HepG2 (cell line): ENCODE measurements at regions not wholly inside any gene's neighbourhood (a gene's known extent, or its start where the extent isn't known, plus 50 kb on each side); places are given as distances from the start of the nearest gene placed in this dataset.

Experiments used
- ATAC-seq: fragments of 200-7000 bp; cut with Tn5 transposase; 3 replicates; pipeline ENCODE4 v1.9.1; 2020; ENCODE audit warnings: mild to moderate bottlenecking, moderate library complexity
- BruUV-seq: library from RNA; stranded (reverse); fragments of 400-500 nt; replicated peaks from 2 replicates; lab custom pipeline; 2021; lab: Mats Ljungman, UMichigan
- CTCF ChIA-PET: fragments of 300-600 bp; formaldehyde crosslinking; extraction: SDS; loops from one replicate; lab custom pipeline; 2021; ENCODE audit warnings: low total read pairs, inconsistent platforms, low intra/inter-chr PET ratio; lab: Yijun Ruan, JAX
- POLR2A ChIA-PET: fragments of 350-600 bp; sonication (Branson Sonifier 250); formaldehyde crosslinking; loops from one replicate; lab custom pipeline; 2020; ENCODE audit warnings: antibody characterized with exemption, inconsistent platforms; lab: Yijun Ruan, JAX
- DNase-seq: peaks from one replicate; pipeline ENCODE4 v3.0.0-alpha.2; 2015; ENCODE audit warnings: low spot score
- FAIRE-seq: peaks from 3 replicates; lab custom pipeline; 2011; peaks lifted over from hg19 to GRCh38; lab: Jason Lieb, UNC
- H2AFZ ChIP-seq: one replicate; pipeline ENCODE4 v1.6.1; 2011; ENCODE audit warnings: low read length, inconsistent platforms
- H3K27ac ChIP-seq: fragments of 300-600 bp; 3 replicates; pipeline ENCODE4 v1.8.0; 2011; ENCODE audit warnings: mixed run types, mild to moderate bottlenecking, mixed read lengths, low read length, inconsistent platforms; ENCODE audit not compliant: insufficient read depth; ENCODE audit errors: extremely low read length
- H3K27me3 ChIP-seq, 2 experiments: fragments of 200-600 bp in 1 of 2; 2 replicates in 1 of 2; 3 replicates in 1 of 2; pipeline versions ENCODE4 v1.6.0 to v1.8.0; 2011; ENCODE audit warnings: low read length in 2 of 2, mild to moderate bottlenecking in 2 of 2, moderate library complexity in 2 of 2, inconsistent platforms in 1 of 2; ENCODE audit not compliant: insufficient read depth in 2 of 2, control insufficient read depth in 1 of 2
- H3K36me3 ChIP-seq, 2 experiments: fragments of 200-600 bp in 1 of 2; replicated peaks in 1 of 2; 2 replicates in 1 of 2; 3 replicates in 1 of 2; pipeline versions ENCODE4 v1.5.1 to v1.8.0; 2011; ENCODE audit warnings: low read length in 2 of 2, inconsistent platforms in 1 of 2; ENCODE audit not compliant: insufficient read depth in 2 of 2, control insufficient read depth in 1 of 2
- H3K4me1 ChIP-seq: 2 replicates; pipeline ENCODE4 v1.5.1; 2012; ENCODE audit warnings: low read length, inconsistent platforms; ENCODE audit not compliant: insufficient read depth
- H3K4me2 ChIP-seq: 2 replicates; pipeline ENCODE4 v1.6.0; 2011; ENCODE audit warnings: low read depth, low read length, inconsistent platforms
- H3K4me3 ChIP-seq, 3 experiments: fragments of 200-600 bp in 1 of 3; sonication (generic), shearing (Covaris generic) in 1 of 3; replicated peaks in 1 of 3; 2 replicates each; pipeline ENCODE4 v1.5.1; 2011 to 2016; ENCODE audit warnings: low read length in 3 of 3, inconsistent platforms in 2 of 3, low read depth in 2 of 3, mild to moderate bottlenecking in 2 of 3, control low read depth in 1 of 3, mixed read lengths in 1 of 3; ENCODE audit not compliant: insufficient read depth in 1 of 3
- H3K79me2 ChIP-seq: one replicate; pipeline ENCODE4 v1.6.1; 2011; ENCODE audit warnings: low read length, inconsistent platforms; ENCODE audit not compliant: insufficient read depth
- H3K9ac ChIP-seq: 2 replicates; pipeline ENCODE4 v1.6.0; 2011; ENCODE audit warnings: mild to moderate bottlenecking, low read depth, low read length, inconsistent platforms; ENCODE audit not compliant: insufficient read depth
- H3K9me3 ChIP-seq: 2 replicates; pipeline ENCODE4 v1.5.1; 2012; ENCODE audit warnings: mild to moderate bottlenecking, low read length
- H4K20me1 ChIP-seq: 2 replicates; pipeline ENCODE4 v1.6.0; 2011; ENCODE audit warnings: inconsistent platforms, mild to moderate bottlenecking, low read length, moderate library complexity; ENCODE audit not compliant: insufficient read depth
- GATAD1 ChIP-seq: IDR thresholded peaks from 2 replicates; pipeline ENCODE4 v1.6.1; 2016; ENCODE audit warnings: missing genetic modification reagents, missing compliant biosample characterization
- HMG20A ChIP-seq: IDR thresholded peaks from 2 replicates; pipeline ENCODE4 v1.6.1; 2016; ENCODE audit warnings: borderline replicate concordance
- HOMEZ ChIP-seq: IDR thresholded peaks from 2 replicates; pipeline ENCODE4 v1.6.1; 2016; ENCODE audit warnings: low read depth
- MED8 ChIP-seq: sonication (generic); formaldehyde crosslinking; IDR thresholded peaks from 2 replicates; pipeline ENCODE4 v1.8.1; 2023; ENCODE audit warnings: mild to moderate bottlenecking, missing genetic modification reagents; ENCODE audit not compliant: insufficient replicate concordance
- POLR2A ChIP-seq, 2 experiments: IDR thresholded peaks; 2 replicates each; pipeline ENCODE4 v1.6.1; 2011; ENCODE audit warnings: low read depth in 2 of 2, low read length in 2 of 2, mild to moderate bottlenecking in 1 of 2, moderate library complexity in 1 of 2; ENCODE audit not compliant: insufficient read depth in 1 of 2
- PRPF4 ChIP-seq: fragments of 200-400 bp; formaldehyde crosslinking; IDR thresholded peaks from 2 replicates; pipeline ENCODE4 v1.6.1; 2016; ENCODE audit warnings: low read length, low read depth; ENCODE audit not compliant: poor library complexity, severe bottlenecking
- PTBP1 ChIP-seq: fragments of 200-400 bp; formaldehyde crosslinking; IDR thresholded peaks from 2 replicates; pipeline ENCODE4 v1.6.1; 2018; ENCODE audit warnings: low read length, low read depth; ENCODE audit not compliant: poor library complexity, severe bottlenecking
- SP5 ChIP-seq: IDR thresholded peaks from 2 replicates; pipeline ENCODE4 v1.6.1; 2016; ENCODE audit warnings: low read depth, borderline replicate concordance
- SRSF1 ChIP-seq: fragments of 200-400 bp; formaldehyde crosslinking; optimal IDR thresholded peaks from 2 replicates; pipeline ENCODE3; 2017; ENCODE audit warnings: mild to moderate bottlenecking, low read depth, low read length, moderate library complexity
- TBX2 ChIP-seq: sonication (generic); formaldehyde crosslinking; IDR thresholded peaks from 2 replicates; pipeline ENCODE4 v1.5.0; 2020; ENCODE audit warnings: missing genetic modification reagents, mild to moderate bottlenecking, borderline replicate concordance
- ZNF329 ChIP-seq: sonication (generic); formaldehyde crosslinking; IDR thresholded peaks from 2 replicates; pipeline ENCODE4 v1.9.0; 2021; ENCODE audit warnings: low read depth, mild to moderate bottlenecking, missing genetic modification reagents
- ZNF557 ChIP-seq: sonication (generic); formaldehyde crosslinking; IDR thresholded peaks from 2 replicates; pipeline ENCODE4 v1.4.0; 2020; ENCODE audit warnings: missing genetic modification reagents
- ZNF646 ChIP-seq: sonication (generic); formaldehyde crosslinking; IDR thresholded peaks from 2 replicates; pipeline ENCODE4 v1.9.0; 2021; ENCODE audit warnings: mild to moderate bottlenecking, missing genetic modification reagents
- ZNF770 ChIP-seq: sonication (generic); formaldehyde crosslinking; IDR thresholded peaks from 2 replicates; pipeline ENCODE4 v1.5.0; 2020; ENCODE audit warnings: mild to moderate bottlenecking, missing genetic modification reagents
- WGBS: methylation state at CpG from one replicate; pipeline ENCODE4 v1.1.6; 2017; ENCODE audit warnings: low lambda C conversion rate; 5-methylcytosine and 5-hydroxymethylcytosine counted together
- in situ Hi-C: cut with HindIII; loops from 2 replicates; pipeline ENCODE4 v1.10.0; 2017; ENCODE audit warnings: low pct_unique_long_range_greater_than_20kb; ENCODE audit not compliant: extremely low pct_ligation_motif_present
- intact Hi-C: fragments of 100-400 bp; cut with micrococcal nuclease; formaldehyde crosslinking; loops from one replicate; pipeline ENCODE4 v1.10.0; 2022; ENCODE audit not compliant: unreplicated experiment

DNA sequence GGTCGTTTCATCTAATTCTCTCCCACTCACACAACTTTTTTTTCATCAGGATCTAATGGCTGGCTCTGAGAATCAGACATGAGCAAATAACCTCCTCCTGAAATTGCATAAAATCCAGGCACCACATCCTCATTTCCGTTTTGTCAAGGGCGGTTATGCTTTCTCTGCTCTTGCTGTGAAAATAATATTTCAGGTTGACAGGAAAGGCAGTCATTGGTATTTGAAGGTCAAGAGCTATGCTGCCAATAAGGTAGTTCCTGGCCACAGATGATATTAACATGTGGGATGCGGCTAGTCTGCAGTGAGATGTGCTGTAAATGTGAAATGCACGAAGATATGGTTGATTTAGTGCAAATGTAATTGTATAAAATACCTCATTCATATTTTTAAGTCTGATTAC is 870.2 kb upstream of the TMEM132C start (continued):
- no peak for TF ChIP-seq ZNF329 (CRISPR knock-in tag)
- TF ChIP-seq PRPF4, result no peak
- no peak for TF ChIP-seq SP5 (CRISPR knock-in tag)
- TF ChIP-seq PTBP1, result no peak
- TF ChIP-seq ZNF646 (CRISPR knock-in tag), result no peak
- TF ChIP-seq ZNF557 (CRISPR knock-in tag), result no peak

DNA sequence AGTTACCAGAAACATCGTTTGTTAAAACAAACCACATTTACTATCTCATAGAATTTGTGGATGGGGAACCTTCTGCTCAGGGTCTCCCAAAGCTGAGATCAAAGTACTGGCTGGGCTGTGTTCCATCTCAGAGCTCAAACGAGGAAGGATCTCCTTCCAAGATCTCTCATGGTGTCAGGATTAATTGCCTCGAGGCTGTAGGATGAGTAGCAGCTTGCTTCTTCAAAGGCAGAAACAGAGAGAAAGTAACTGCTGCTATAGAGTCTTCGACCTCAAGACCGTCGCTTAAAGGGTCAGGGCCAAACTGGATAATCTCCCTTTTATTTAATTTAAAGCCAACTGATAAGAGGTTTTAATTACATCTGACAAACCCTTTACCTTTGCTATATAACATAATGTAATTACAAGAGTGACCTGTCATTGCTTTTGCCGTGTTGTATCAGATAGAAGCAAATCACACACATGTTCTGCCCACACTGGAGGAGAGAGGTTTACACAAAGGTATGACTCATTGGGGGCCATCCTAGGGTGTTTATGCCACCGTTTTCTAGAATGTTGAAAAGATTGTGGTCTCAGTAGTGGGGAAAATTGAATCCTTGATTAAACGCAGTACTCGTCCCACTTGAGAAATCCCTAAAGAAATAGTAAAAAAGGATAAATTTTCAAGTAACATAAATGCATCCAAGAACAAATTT is 868.8 kb upstream of the TMEM132C start:
- ChIA-PET CTCF (no interaction called here), POLR2A (no interaction called here)
- Histone ChIP-seq H4K20me1 (no peaks in the 10 kb centered on the region), H3K27ac (no peak overlapping the region), H3K4me3 (no peak overlapping the region), H2AFZ (no peak overlapping the region)
- WGBS, result 2% methylated on average over 9 of the region's 10 CpGs
- intact Hi-C loops (no loop called here), in situ Hi-C loops (loop anchor here (25.0 kb wide), 2 partner anchors 286 to 1861 kb away; no protein-coding TSS in a partner anchor)
- DNase-seq, result no peak
- TF ChIP-seq HOMEZ (CRISPR knock-in tag) (no peak), POLR2A (IDR thresholded peaks at IDR 0.05; ENCODE audit: insufficient read depth in 1 of 2, low read depth in 2 of 2, low read length in 2 of 2) (no peak), TBX2 (CRISPR knock-in tag) (no peak), HMG20A (CRISPR knock-in tag) (no peak), GATAD1 (CRISPR knock-in tag) (no peak), ZNF770 (CRISPR knock-in tag) (no peak), MED8 (no peak), SRSF1 (no peak)
- TF ChIP-seq, all 625 proteins: peak for 0
- Histone ChIP-seq H3K4me1 (no peaks in the 10 kb centered on the region), H3K79me2 (no peaks in the 10 kb centered on the region), H3K9me3 (no peaks in the 10 kb centered on the region), H3K4me2 (no peak overlapping the region), H3K36me3 (no peaks in the 10 kb centered on the region), H3K9ac (no peak overlapping the region), H3K27me3 (no peaks in the 10 kb centered on the region)
- BruUV-seq, result no TSS peak
- FAIRE-seq (no peak), ATAC-seq (no peak)
